ENCODE measurements at regions not wholly inside any gene's neighbourhood (a gene's known extent, or its start where the extent isn't known, plus 50 kb on each side); places are given as distances from the start of the nearest gene placed in this dataset.
"Not testable (repeated sequence)": the region's sequence is repeated elsewhere in the genome, so short reads cannot be mapped to it uniquely, and the experiment has no call there.

GRCh38 chr2:210730672-210731071 lies 174.3 kb downstream of the CPS1 start:
- H3K27me3 Mint-ChIP-seq (ENCODE audit: low read depth) = no peaks in the 10 kb centered on the region
- H3K4me1 Mint-ChIP-seq = no peaks in the 10 kb centered on the region
- no peak overlapping the region for H3K4me3 Mint-ChIP-seq

GRCh38 chr2:210746826-210747225 lies 190.4 kb downstream of the CPS1 start:
- not testable (repeated sequence) for H3K9me3 Mint-ChIP-seq; H3K36me3 Mint-ChIP-seq (ENCODE audit: low read depth); H3K27me3 Mint-ChIP-seq (ENCODE audit: low read depth); H3K4me3 Mint-ChIP-seq
- Mint-ChIP-seq H3K4me1 (peaks cover 20% of the 10 kb centered on the region), H3K27ac (peak overlapping the region in 1 of 3 experiments; percentile 68)

More at GRCh38 chr2:210730672-210731071, 174.3 kb downstream of the CPS1 start:
- H3K9me3 Mint-ChIP-seq = peaks cover 3% of the 10 kb centered on the region
- H3K27ac Mint-ChIP-seq = no peak overlapping the region
- no peak for TF ChIP-seq CTCF (IDR thresholded peaks at IDR 0.05; ENCODE audit: unreplicated experiment in 3 of 3)
- H3K36me3 Mint-ChIP-seq (ENCODE audit: low read depth) = no peaks in the 10 kb centered on the region

- Mint-ChIP-seq H3K4me1 (peaks cover 7% of the 10 kb centered on the region), H3K27me3 (ENCODE audit: low read depth) (no peaks in the 10 kb centered on the region), H3K9me3 (no peaks in the 10 kb centered on the region), H3K27ac (no peak overlapping the region), H3K4me3 (no peak overlapping the region), H3K36me3 (ENCODE audit: low read depth) (no peaks in the 10 kb centered on the region)
- TF ChIP-seq CTCF (IDR thresholded peaks at IDR 0.05; ENCODE audit: unreplicated experiment in 3 of 3) = no peak
Measured at GRCh38 chr2:210752532-210752931, 196.1 kb downstream of the CPS1 start.

GRCh38 chr2:210753386-210753785 lies 197.0 kb downstream of the CPS1 start:
- Mint-ChIP-seq H3K27ac (no peak overlapping the region), H3K9me3 (no peaks in the 10 kb centered on the region), H3K4me3 (no peak overlapping the region), H3K4me1 (peaks cover 7% of the 10 kb centered on the region), H3K27me3 (ENCODE audit: low read depth) (peaks cover under 1% of the 10 kb centered on the region), H3K36me3 (ENCODE audit: low read depth) (no peaks in the 10 kb centered on the region)
- no peak for TF ChIP-seq CTCF (IDR thresholded peaks at IDR 0.05; ENCODE audit: unreplicated experiment in 3 of 3)

- peaks cover 4% of the 10 kb centered on the region for H3K27me3 Mint-ChIP-seq (ENCODE audit: low read depth)
- TF ChIP-seq CTCF (IDR thresholded peaks at IDR 0.05; ENCODE audit: unreplicated experiment in 3 of 3) = no peak
- H3K4me3 Mint-ChIP-seq = no peak overlapping the region
- H3K4me1 Mint-ChIP-seq = peaks cover 7% of the 10 kb centered on the region
- H3K36me3 Mint-ChIP-seq (ENCODE audit: low read depth) = no peaks in the 10 kb centered on the region
- H3K27ac Mint-ChIP-seq = no peak overlapping the region
- peaks cover 3% of the 10 kb centered on the region for H3K9me3 Mint-ChIP-seq
Measured at GRCh38 chr2:210756855-210757254, 200.5 kb downstream of the CPS1 start.

GRCh38 chr2:210762604-210763588 lies 206.5 kb downstream of the CPS1 start:
- no peak for TF ChIP-seq CTCF (IDR thresholded peaks at IDR 0.05; ENCODE audit: unreplicated experiment in 3 of 3)
- Mint-ChIP-seq H3K27ac (no peak overlapping the region), H3K4me1 (no peaks in the 10 kb centered on the region), H3K36me3 (ENCODE audit: low read depth) (no peaks in the 10 kb centered on the region), H3K27me3 (ENCODE audit: low read depth) (peaks cover 8% of the 10 kb centered on the region), H3K4me3 (no peak overlapping the region), H3K9me3 (peaks cover 3% of the 10 kb centered on the region)
